Activated CD4-positive, alpha-beta T cell treated with anti-CD3 and anti-CD28 coated beads, Interleukin-10, Interleukin-2, amounts not matched to agents 100 ng/mL and 50 ng/mL, durations not matched to agents 16 hours and 8 hours (primary cell): ENCODE measurements at regions not wholly inside any gene's neighbourhood (a gene's known extent, or its start where the extent isn't known, plus 50 kb on each side); places are given as distances from the start of the nearest gene placed in this dataset.
"Not testable (repeated sequence)": the region's sequence is repeated elsewhere in the genome, so short reads cannot be mapped to it uniquely, and the experiment has no call there.

Experiments used
- DNase-seq: peaks from one replicate; pipeline ENCODE4 v3.0.0-alpha.2; 2020

DNA sequence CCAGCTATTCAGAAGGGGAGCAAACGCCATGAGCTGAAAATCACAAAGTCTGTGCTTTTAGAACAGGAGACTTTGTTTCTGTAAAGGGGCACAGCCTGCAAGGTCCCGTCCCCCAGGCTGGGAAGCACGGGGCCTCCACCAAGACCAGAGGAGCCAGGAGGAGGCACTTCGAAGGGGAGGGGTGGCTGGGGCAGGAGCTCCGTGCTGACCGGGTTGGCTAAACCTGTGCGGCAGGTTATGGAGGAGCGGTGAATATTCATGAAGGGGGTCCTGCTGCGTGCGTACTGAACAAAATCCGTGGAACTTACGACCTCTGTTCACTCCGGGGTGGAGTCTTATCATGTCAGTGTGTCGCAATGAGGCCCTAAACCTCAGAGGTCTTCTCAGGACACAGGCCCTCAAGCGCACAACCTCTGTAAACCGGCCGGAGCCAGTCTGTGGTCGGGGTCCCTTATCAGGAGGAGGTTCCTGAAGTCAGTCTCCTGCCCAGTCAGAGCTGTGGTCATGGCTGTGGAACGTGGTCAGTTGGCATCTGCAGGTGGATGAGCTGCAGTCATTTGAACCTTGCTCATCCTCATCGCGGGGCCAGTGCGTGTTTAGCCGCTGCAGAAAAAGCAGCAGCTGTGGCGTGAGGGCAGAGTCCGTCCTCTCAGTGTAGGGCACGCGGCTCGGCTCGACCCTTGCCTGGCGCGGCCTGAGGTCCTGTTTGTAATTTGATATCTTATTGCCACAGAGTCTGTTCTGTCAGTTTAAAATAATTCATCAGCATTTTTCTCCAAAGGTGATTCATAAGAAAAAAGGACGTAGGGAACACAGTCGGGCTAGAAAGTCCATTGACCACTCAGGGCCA is 5507.7 kb upstream of the TPTE start:
- not testable (repeated sequence) for DNase-seq

DNA sequence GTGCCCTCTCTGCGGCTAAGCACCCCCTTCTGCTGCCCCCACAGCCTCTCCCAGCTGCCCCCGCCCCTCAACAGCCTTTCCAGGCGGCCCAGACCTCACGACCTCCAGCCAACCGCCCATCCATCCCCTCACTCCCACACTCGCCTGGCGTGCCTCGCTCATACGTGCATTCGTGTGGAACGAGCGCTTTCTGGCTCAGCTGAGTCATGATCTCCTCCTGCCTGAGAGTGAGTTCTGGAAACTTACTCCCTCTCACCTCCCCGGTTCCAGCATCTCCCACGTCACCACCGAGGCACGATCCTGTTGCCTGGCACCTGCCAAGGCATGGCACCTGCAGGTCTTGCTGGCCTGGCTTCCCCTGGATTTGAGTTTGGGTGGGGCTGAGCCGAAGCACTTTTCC is 5506.2 kb upstream of the TPTE start:
- DNase-seq: not testable (repeated sequence)

DNA sequence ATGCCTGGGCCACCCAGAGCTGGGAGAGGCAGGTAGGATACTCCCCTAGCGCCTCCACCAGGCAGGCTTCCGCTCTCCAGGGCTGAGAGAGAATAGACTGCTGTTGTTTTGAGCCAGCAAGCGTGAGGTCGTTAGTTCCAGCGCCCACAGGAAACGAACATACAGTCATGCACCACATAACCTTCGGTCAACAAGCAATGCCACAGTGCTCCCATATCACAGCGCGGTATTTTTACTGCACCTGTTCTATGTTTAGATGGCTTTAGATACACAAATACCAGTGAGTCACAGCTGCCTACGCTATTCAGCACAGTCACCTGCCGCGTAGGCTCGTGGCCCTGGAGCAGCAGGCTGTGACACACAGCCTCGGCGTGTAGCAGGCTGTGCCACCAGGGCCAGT is 5502.3 kb upstream of the TPTE start:
- not testable (repeated sequence) for DNase-seq

DNA sequence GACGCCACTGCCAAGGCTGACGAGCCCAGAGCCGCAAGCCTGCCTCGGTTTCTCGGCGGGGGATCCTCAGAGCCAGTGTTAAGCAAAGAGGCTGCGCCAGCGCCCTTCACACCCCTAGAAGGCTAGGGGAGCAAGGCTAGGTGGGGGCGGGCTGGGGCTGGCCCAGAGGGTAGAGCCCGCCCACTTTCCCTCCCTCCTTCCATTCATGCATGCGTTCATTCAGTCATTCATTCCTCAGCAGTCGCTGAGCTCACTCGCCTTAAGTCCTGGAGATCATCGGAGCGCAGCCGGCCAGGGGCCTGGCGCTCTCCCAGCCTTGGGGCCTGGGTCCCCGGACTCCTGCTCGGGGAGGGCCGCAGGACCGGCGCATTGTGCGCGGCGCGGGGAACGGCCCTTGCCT is 5499.6 kb upstream of the TPTE start:
- DNase-seq: not testable (repeated sequence)

DNA sequence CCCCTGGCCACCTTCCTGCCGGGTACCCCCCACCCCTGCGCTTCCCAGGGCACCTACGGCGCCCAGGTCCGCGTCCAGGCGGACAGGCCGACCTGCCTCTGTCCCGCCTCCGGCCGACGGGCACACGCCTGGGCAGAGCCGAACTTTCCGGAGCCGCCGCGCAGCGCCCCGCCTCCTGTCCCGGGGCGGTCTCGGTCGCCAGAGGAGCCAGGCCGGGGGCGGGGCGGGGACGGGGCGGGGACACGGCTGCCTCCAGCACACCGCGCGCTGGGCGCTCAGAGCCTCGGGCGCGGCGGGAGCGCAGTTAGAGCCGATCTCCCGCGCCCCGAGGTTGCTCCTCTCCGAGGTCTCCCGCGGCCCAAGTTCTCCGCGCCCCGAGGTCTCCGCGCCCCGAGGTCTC is 5499.1 kb upstream of the TPTE start:
- not testable (repeated sequence) for DNase-seq

DNA sequence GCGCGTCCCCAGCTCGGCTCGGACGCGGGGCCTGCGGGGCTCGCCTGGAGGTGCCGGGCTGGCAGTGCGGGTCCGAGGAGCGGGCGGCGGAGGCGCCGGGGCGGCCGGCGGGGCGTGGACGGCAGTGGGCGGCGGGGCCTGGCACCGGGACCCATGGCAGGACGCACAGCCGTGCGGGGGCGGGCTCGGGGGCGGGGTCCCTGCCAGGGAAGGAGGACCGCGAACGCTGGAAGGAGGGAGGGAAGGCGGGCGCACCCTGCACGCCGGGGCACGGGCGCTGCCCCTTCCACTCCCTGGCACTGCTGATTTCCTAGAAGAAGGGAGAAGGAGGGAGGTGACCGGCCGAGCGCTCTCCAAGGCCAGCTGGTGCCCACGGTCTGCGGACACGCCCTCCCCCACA is 5498.6 kb upstream of the TPTE start:
- DNase-seq: not testable (repeated sequence)

DNA sequence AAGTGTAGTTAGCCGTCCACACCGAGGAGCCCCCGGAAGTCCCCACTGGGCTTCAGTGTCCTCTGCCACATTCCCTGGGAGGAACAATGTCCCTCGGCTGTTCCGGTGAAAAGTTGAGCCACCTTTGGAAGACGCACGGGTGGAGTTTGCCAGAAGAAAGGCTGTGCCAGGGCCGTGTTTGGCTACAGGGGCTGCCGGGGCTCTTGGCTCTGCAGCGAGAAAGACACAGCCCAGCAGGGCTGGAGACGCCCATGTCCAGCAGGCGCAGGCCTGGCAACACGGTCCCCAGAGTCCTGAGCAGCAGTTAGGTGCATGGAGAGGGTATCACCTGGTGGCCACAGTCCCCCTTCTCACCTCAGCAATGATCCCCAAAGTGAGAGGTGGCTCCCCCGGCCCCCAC is 5486.2 kb upstream of the TPTE start:
- DNase-seq: not testable (repeated sequence)

DNA sequence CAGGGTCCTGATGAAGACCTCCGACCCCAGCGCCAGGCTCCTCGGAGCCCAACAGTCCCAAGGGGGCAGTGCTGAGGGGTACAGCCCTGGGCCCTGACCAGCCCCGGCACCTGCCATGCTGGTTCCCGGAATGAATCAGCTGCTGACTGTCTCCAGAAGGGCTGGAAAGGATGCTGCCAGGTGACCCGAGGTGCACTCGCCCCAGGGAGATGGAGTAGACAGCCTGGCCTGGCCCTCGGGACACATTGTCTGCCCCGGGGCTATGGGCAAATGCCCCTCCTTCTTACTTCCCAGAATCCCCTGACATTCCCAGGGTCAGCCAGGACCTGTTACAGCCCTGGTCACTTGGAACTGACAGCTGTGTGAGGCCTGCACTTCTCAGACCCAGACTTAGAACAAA is 5485.8 kb upstream of the TPTE start:
- DNase-seq: not testable (repeated sequence)

DNA sequence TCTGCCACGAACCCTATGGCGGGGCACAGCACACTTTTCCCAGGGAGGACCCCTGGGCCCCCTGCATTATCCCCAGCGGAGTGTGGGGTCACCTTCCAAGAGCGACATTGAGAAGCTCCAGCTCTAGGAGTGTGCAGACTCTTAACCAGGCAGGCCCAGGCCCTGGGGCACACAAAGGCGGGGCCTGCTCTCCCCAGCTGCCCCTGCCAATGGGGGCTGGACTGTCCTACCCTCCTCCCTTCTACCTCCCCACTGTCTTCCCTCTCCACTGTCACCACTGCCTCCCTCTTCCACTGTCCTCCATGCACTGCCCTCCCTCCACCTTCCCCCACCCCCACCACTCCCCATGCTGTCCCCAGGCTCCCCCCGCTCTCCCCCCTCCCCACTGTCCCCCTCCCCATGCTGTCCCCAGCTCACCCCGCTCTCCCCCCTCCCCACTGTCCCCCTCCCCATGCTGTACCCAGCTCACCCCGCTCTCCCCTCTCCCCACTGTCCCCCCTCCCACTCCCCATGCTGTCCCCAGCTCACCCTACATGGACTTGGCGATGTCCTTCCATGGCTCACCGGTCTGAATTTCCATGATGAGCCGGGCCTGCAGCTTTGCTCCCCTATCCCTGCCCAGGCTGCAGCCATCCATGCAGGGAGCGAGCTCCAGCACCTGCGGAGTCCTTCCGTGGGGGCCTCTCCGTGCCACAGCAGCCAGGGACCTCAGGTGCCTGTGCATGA is 5483.6 kb upstream of the TPTE start:
- DNase-seq: not testable (repeated sequence)

DNA sequence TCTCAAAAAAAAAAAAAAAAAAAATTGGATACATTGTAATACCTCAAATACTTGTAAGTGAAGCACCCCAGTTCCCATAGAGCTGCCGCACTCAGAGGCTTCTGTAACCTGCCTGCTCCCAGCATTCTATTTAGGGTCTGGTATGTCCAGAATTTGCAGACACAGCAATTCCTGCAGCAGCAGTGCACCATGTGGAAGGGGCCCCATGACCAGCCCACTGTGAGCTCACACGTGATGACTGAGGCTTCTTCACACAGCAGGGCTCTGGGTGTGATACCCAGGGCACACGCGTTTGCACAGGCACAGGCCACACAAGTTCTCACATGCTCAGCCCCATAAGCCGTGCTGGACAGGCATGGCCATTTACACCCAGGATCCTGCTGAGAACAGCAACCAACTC is 5481.5 kb upstream of the TPTE start:
- not testable (repeated sequence) for DNase-seq

DNA sequence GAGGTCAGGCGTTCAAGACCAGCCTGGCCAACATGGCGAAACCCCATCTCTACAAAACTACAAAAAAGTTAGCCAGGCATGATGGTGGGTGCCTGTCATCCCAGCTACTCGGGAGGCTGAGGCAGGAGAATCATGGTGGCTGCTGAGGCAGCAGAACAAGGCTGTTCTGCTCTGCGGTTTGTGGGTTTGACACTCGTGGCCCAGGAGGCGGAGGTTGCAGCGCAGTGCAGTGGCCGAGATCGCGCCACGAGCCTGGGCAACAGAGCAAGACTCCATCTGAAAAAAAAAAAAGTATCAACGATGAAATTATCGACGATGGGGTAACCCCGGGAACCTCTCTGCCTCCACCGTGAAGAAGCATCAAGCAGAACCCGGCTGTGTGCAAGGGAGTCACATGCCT is 5478.8 kb upstream of the TPTE start:
- DNase-seq: not testable (repeated sequence)

DNA sequence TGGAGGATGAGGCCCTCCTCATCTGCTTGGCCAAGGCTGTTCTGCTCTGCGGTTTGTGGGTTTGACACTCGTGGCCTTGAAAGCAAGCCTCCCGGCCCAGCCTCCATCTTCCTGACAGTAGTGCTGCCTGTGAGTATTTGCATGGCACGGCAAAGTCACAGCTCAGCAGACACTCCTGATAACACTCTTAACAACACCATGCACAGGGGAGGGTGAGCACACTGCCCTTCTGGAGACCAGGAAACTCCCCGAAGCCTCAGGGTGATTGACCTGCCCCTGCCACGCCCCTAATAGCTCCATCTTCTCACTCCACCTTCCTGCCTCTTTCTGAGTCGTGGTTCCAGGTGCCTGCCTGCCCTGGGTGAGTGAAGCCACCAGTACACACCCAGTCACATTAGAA is 5476.6 kb upstream of the TPTE start:
- DNase-seq: not testable (repeated sequence)

DNA sequence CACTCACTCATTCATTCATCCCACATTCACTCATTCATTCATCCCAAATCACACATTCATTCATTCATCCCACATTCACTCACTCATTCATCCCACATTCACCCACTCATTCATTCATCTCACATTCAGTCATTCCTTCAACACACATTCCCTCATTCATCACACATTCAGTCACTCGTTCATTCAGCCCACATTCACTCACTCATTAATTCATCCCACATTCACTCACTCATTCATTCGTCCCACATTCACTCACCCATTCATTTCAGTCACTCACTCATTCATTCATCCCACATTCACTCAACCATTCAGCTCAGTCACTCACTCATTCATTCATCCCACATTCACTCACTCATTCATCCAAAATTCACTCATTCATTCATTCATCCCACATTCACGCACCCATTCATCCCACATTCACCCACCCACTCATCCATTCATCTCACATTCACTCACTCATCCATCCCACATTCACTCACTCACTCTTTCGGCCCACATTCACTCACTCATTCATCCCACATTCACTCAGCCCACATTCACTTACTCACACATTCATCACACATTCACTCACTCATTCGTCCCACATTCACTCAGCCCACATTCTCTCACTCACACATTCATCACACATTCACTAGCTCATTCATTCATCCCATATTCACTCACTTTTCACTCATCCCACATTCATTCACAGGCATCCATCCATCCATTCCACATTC is 5469.9 kb upstream of the TPTE start:
- DNase-seq: not testable (repeated sequence)

DNA sequence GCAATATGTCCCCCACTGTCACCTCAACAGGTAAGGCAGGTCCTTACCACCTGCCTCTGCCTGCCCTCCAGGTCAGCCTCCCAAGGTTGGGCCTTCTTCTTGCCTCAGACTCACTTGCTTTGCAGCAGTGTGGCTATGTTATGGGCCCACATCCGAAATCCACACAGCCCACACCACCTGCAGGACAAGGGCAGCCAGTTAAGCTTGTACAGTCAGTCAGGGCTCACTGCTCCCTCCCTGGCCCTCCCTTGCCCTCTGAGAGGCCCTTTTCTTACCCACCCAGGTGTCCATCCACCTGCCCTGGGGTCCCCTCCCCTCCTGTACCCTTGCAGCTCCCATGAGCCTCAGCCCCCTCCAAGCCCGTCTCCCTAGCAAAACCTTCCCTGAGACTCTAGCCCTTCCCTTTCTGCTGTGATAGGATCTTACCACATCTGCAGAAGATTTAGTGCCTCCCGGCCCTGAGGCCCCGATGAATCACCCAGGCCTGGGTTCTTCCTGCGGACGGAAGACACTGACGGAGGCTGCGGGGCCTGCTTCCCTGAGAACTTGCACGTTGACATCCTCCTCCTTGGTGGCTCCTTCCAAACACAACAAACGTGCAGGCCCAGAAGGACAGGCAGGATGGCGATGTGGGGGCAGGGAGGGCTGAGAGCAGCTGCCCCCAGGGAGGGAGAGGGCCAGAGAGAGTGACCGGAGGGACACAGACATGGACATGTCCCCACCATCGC is 5466.2 kb upstream of the TPTE start:
- DNase-seq: not testable (repeated sequence)

DNA sequence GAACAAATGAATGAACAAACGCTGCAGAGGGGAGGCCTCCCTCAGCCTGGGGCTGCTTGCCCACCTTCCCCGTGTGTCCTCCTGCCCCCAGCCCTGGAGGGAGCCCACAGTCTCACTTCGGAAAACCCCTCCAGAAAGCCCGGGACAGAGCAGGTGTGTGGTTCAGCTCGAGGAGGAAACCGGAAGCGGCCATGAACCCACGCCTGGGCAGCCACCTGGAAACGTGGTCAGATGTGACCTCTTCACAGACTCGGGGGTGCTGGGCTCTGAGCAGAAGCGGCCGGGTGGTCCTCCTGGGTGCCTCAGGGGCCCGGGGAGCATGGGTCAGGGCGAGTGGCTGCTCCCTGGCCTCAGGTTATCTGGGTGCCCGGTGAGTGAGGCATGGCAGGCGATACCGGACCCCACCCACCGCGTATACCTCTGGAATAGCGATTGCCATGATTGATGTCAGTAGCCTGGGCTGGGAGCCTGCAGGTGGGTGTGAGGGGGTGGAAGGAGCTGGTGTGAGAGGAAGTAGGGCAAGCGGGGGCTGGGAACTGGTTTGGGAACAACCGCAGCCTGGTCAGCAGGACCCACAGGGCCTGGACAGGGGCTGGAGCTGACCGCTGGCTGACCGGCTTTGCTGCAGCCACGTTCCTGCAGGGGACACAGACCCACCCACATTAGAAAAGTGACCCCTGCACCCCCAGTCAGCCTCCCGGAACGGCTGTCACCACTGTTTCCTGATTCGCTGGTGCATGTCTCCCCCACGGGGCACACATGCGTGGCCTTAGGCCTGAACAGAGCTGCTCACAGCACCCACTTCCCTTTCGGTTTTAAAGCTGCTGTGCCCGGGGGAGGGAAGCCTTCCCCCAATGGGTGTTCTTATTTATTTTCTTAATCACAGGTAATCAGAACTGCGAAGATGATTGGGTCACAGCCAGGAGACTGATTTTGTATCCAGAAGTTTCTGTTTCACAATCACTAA is 5465.1 kb upstream of the TPTE start:
- DNase-seq: not testable (repeated sequence)

DNA sequence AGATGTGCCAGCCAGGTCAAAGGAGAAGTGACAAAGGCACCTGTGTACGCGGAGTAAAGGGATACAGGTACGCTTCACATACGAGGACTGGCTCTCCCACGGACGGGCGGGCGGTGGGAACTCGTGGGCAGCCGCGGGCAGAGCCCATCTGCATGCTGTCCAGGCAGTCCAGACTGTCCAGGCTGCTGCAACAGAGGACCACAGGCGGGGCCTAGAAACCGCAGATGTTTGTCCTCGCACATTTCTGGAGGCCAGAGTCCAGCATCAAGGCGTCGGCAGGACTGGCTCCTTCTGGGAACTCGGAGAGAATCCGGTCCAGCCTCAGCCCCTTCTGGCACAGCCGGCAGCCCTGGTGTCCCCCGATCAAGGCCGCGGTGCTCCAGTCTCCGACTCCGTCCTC is 5464.3 kb upstream of the TPTE start:
- DNase-seq: not testable (repeated sequence)

DNA sequence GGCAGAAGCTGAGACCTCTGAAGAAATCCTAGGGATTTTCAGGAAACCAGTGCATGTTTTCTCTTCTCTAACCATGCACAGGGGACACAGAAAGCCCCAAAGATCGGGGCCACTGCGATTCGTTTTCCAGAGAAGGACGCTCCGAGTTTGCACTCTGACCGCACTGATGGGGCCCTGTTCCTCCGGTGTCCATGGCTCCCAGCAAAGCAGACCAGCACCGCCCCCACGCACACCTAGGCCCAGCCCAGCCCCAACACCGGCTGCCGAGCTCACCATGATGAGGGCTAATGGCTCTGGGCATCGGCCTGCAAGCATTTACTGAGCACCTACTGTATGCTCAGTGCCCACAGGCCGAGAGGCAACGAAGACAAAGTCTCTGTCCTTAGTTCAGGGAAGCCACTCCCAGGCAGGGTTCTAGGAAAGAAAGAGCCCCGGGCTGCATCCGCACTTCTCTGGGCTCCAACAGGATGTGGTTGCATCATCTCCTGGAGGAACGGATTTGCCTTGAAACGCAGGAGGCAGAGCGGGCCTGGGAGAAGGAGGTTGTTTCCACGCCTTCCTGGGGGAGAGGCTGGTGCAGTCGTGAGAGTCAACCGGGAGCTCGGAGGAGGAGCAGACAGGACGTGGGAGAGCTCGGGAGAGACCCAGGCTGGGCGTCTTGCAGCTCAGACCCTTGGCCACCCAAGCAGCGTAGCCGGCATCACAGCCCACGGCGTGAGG is 5460.9 kb upstream of the TPTE start:
- not testable (repeated sequence) for DNase-seq

DNA sequence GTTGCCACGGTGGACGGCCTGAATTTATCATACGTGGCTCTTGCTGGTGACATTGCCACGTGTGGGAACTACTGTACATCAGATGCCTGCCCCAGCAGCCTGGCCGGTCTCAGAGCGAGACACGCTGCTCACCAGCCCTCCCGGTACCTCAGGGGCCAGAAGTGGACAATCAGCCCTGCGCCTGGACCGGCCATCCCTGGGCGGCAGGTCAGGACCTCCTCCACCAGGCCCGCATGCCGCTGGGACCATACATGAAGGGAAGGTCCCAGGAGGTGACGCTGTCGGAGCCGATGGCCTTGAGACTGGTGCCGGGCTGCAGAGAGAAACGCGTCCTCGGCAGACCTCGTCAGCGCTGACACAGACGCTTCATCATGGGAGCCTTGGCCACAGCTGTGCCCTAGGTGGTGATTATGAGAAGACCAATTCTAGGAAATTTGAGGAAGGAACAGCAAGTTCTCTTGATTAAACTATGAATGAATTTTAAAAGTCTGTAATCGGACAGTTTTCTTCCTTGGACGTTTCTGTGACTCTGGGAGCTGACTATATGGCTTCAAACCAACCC is 5456.7 kb upstream of the TPTE start:
- DNase-seq: not testable (repeated sequence)

DNA sequence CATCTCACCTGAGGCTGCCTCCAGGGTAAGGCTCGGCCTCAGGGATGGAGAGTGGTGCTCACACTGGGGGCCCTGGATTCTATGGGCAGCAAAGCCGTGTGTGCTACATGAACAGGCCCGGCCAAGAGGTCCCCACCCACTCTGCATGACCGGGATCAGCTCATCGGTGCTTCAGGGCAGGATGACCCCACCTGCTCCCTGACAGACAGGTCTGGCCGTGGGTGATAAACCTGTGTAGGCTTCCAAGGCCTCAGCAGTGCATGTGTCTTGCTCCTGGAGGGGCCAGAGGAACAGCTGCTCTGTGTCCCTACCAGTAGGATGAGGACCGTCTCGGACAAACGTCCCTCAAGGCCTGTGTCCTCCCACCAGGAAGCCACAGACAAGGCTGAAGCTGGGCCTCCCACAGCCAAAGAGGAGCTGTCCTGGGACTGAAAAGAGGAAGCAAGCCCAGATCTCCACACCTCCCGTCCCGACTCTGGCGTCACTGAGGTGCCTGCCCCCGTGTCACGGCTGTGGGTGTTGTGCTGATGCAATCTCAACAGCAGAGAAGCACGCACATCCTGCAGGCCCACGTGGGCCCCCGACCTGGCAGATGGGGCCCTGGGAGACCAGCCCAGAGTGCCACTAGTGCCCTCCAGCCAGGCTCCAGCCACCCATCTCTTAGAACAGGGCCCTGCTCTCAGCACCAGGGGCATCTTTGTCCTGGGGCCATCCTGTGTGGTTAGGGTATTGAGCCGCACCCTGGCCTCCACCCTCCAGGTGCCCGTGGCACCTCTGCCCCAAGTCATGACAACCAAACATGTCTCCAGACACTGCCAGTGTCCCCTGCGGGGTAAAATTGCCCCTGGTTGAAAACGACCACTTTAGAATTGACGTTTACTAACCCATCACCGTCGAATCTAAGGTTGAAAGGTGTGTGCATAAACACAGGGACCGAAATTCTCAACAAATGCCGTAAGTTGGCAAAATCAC is 5455.9 kb upstream of the TPTE start:
- DNase-seq: peak; percentile 40
